Stimulated activated CD4-positive, alpha-beta T cell treated with anti-CD3 and anti-CD28 coated beads, Interleukin-4, amount 100 ng/mL, for 4 hours (primary cell): ENCODE measurements at regions not wholly inside any gene's neighbourhood (a gene's known extent, or its start where the extent isn't known, plus 50 kb on each side); places are given as distances from the start of the nearest gene placed in this dataset.

Experiments used
- DNase-seq, 2 experiments: peaks; one replicate each; pipeline ENCODE4 v3.0.0-alpha.2; 2020

DNA sequence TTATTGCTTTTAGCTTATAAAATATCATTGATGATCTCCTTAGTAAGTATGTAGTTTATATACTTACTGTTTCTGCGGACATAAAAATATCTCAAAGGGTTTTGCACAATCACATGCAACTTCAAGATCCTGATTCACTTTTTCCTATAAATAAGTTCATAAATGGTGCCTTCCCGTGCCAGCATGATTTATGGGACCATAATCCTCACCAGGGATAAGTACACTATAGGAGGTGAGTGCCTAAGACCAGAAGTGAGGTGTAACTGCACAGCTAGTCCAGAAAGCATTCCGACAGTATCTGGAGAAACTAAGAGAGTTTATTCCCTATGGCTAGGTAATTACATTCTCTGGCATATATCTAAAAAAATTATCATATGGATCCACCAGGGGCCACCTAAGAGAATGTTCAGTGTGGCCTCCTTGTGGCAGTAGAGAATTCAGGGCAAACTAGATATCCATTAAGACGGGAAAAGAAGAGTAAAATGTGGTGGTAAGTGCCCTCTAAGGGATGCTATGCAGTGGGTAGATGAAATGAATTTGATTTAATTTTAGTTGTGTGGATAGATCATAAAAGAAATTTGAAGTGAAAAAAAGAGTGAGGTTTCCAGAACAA lies 402.5 kb upstream of the SLC24A2 start:
- DNase-seq, result no peak

DNA sequence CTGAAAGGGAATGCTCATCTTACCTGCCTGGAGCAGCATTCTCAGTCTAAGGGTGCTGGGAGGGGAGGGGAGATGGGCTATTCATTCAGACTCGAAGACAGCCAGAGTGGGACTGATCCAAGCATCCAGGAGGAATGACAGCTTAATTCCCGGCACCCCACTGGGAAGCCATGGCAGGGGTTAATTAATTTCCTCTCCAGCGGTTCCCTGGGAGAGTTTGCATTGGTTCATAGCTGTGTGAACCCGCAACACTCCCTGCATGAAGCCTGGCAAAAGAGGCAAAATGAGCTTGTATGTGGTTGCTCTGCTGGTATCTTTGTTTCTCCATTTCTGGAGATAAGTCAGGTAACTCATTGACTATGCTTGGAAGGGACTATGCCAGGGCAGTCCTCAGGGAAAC lies 401.0 kb upstream of the SLC24A2 start:
- no peak for DNase-seq

DNA sequence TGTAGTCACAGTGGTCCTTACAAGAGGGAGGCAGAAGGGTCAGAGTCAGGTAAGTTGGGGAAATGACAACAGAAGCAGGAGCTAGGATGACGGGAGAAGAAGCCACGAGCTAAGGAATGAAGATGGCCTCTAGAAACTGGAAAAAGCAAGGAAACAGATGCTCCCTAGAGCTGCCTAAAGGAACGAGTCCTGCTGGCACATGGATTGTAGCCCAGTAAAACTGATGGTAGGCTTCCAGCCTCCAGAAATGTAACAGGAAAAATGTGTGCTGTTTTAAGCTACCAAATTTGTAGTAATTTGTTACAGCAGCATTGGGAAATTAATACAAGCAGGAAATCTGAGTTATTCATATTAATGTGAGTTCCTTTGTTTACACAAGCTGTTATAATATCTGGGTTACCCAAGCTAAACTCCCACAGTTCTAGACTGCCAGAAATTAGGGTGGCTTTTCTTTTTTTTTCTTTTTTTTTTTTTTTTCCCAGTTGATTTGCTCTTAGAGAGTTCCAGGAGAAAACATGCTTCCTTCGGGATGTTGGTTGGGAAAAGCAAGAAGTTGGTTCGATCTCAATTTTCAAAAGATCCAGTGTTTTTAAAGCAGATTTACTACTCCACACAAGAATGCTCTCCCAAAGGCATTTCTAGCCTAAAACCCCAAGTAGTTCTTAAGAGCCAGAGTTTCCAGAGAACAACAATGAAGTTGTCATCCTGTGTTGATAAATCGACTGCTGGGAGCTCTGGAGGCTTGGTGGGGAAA lies 400.0 kb upstream of the SLC24A2 start:
- DNase-seq, result no peak

DNA sequence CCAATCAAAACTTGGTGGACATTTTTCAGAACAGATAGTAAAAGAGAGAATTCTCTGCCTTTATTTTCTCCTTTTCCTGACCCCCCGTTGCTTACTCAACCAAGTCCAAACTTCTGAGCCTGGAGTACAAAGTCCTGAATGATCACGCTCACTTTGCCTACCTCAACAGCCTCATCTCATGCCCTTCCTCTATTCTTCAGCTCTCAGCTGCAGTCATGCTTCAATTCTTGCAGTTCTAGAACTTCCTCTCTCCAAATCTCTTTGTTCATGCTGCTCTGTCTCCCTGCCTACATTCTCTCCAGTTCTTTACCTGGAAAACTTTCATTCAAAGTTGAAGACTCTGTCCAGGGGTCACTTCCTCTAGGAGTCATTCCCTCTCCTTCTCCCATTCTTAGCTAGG lies 398.5 kb upstream of the SLC24A2 start:
- DNase-seq, result no peak

DNA sequence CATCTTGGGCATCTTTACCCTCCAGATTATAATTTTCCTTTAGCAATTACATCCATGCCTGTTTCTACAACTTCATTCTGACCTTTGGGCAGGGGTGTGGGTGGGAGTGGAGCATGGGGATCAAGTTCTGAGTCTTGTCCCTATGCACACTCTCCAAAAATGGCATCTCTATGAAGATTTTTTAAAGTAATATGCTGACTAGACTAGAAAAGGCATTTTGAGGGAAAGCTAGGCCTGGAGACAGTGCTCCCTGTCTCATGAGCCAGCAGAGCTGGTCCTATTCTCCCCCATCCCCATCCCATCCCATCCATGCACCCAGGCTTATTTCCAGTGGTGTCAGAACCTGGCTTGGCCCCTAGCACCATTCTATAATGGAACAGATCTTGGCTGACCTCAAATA lies 398.0 kb upstream of the SLC24A2 start:
- DNase-seq, result no peak

DNA sequence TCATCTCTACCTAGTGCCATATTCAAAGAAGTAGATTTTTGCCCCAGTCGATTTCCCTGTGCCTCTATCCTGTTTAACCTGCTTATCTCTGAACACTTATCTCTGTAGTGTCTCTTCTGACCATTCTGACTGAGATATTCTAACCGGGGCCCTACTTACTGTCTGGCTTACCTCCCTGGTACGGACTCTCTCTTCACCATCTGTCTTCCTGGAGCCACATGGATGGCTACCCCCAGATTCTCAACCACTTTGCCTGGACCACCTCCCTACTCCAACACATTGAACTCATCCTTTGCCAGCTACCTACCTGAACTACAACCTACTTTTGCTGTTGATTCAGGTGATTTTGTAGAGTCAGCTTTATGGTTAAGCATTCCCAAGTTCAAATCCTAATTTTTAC lies 397.4 kb upstream of the SLC24A2 start:
- DNase-seq, result no peak

DNA sequence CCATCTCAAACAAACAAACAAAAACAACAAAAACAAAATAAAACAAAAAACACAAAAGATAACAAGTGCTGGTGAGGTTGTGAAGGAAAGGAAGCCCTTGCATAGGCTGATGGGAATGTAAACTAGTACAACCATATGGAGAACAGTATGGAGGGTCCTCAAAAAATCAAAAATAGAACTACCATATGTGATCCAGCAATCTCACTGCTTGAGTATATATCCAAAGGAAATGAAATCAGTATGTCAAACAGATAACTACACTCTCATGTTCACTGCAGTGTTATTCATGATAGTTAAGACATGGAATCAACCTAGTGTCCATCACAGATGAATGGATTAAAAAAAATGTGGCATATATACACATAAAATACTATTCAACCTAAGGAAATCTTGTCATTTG lies 395.7 kb upstream of the SLC24A2 start:
- DNase-seq, result no peak

DNA sequence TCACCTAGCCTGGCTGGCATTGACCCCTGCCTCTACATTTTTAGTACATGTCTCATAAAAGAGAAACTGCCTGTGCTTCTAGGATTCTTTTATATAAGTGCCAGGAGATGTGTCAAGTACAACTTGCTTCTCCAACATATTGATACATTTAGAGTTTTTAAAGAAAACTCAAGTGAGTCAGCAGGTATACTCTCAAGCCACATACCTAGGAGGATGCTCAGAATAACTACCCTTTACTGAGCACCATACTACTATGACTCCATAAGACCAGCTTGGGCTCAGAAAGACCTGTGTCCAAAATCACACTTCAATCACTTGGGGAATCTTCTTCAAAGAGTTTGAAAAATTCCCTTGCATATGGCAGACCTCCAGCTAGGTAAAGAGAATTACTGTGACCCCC lies 389.8 kb upstream of the SLC24A2 start:
- no peak for DNase-seq

DNA sequence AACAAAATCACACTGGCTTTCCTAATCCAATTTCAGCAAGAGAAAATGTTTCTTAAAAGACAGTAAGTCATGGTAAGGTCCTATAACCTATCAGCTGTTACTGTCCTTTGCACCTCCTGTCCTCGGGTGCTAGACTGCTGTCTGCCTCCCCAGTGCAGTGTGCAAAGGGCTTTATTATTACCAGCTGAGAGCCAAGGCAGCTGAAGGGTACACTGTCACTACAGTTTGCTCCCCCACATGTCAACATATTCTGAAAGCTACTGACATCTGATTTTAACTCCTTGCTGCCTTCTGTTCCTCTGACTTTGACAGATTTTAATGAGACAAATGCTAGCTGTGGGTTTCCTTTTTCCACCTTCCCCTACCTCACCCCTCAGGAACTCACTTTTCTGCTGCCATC lies 389.4 kb upstream of the SLC24A2 start:
- no peak for DNase-seq

DNA sequence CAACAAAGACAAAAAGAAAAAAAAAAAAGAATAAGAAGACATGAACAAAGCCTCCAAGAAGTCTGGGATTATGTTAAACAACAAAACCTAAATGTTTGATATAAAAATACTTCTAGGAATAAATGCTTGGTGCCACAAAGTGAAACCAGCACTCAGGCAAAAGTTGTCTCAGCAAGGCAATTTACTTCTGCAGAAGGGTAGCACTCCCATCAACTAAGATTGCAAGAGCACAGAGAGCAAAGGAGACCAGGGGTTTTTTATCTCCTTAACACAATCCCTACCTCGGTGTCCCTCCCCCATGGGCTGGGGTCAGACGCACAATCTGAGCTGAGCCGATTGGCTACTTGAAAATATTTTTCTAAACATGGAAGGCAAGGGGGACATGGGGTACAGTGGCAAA lies 381.3 kb upstream of the SLC24A2 start:
- DNase-seq, result no peak

DNA sequence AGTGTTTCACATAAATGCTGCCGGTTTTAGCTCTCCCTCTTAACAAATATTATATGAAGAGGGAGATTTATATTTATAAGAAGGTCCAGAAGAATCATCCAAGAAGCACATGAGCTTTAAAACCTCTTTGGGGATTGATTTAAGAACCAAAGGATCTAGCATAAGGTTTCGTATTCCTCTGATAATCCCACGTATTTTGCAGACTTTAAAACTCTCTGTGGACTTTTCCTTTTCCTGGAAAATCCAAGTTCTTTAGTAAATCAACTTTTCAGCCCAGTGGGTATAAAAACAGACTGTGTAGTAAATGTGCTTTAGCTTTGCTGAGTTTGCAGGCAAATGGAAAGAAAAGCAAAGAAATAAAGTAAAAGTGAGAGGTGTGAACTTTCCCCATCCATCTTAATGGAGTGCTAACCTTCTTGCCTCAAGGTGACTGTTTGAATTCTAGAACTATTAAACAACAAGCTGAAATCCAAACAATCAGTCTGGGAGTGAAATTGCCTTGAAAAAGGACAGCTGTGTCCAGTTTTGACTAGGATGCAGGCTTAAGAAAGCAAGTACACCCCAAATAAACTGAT lies 363.4 kb upstream of the SLC24A2 start:
- no peak for DNase-seq

DNA sequence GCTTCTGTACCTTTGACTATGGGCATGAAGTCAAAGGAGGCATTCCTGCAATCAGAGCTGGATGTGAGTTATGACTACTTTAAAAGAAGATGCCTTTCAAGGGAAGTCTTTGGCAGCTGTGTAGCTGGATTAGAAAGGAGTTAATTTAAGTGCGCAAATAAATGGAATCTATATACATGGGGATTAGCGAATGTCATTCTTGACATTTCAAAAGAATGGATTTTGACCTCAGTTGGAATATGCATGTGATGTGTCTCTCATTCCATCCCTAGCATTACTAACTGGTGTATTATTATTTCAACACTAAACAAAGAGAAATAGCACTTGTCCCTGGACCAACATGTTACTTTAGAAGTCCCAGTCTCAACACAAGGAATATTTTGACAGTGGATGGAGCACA lies 359.6 kb upstream of the SLC24A2 start:
- DNase-seq, result no peak

DNA sequence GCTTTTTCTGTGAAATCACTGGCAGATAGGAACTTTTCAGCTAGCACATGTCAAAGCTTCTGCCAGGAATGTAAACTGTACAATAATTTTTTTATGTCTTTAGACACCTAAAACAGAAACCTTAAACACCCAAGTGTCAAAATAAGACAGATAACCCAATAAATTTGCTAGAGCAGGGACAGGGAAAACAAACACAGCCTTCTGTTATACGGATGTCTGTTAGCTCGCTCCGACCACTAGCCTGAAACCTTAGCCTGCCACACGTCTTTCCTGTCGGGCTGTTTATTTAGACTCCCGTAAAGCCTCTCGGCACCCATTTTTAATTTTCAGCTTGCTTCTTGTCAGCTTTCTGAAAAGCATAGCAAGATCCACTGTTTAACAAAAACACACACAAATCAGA lies 355.4 kb upstream of the SLC24A2 start:
- no peak for DNase-seq

DNA sequence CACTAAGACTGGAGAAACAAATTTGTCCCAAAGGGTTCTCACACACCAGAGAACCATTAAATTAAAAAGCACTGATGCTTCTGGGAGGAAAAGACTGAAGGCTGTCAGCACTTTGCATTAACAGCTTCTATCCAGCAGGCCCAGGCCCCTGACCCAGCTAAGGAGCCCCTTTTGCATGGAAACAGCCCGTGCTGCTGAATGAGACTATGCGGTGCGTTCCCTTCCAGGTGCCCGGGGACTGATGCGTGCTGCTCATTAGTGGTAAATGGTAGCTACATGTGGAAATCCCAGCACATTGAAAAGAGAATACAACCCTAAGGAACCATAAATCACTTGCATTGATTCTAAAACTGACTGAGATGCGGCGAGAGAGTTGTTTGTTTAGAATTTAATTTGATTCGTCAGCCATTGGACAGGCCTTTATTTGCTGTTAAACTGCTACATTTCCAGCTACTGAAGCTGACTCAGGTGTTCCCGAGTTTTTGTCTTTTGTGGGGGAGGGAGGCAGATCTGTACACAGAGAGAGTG lies 351.0 kb upstream of the SLC24A2 start:
- DNase-seq, result no peak

DNA sequence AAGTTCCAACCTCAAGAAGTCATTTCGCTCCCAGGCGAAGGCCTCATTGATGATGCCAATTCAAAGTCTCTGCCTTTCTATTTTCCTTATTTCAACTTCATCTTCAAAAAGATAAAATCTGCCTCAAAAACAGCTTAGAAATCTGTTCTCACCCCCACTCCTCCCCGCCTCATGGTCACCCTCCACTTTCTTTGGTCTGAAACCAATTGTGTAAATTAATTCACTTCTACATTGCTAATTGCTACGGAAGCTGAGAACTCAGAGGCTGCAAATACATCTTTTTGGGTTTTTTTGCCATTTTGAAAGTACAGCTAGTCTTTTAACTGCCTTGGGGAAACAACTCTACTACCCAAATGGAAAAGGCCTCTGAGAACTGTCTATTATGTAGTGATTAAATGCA lies 350.0 kb upstream of the SLC24A2 start:
- DNase-seq, result no peak

DNA sequence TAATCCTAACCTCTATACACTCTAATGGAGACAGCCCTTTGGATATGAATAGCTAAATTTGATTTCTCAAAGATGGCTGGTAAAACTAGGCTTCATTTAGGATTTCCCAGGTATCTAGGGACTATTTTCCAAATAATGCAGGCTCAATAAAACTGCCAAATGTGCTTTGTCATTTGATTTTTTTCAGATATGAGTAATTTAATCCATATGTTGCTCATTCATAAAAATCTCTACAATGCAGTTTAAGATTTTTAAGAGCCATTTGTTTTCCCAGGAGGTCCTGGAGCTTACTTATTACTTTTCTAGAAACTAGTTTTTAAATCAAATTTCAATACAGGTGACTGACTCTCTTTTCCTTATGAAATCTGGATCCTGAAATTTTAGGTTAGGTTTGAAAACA lies 349.3 kb upstream of the SLC24A2 start:
- no peak for DNase-seq

DNA sequence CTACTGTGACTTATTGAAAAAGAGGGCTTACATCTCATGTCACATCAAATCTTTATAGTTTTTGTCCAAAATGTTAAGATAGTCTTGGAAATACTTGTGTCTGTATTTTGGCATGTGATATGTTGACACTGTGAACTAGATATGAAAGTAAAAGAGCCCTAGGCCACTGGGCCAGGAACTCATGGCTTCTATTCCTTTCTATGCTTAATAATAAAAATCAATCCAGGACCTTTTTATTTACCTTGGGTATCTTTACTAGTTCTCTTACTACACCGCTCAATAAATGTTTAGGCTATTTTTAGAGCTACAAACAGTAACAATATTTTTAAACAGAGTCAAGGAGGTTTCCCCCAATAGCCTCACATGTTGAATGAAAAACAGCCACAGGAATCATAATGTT lies 348.6 kb upstream of the SLC24A2 start:
- no peak for DNase-seq

DNA sequence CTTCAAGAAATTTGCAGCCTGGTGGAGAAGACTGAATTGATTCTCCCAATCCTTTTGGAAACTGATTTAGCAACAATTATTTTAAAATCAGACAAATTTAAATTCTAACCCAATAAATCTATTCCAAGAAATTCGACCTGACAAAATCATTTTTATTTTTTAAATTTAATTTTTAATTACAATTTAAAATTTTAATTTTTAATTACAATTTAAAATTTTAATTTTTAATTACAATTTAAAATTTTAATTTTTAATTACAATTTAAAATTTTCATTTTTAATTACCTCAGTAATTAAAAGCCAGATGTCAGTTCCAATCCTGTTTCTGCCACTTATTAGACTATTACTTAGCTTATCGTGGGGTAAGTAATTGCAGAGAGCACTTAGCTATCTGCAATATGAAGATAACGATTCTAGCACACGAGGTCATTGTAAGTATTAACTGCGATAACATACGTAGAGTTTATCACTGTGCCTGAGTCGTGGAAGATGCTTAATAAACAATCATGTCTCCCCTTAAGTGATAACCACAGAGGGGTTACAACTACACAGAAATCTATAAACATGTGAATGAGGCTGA lies 346.4 kb upstream of the SLC24A2 start:
- no peak for DNase-seq

DNA sequence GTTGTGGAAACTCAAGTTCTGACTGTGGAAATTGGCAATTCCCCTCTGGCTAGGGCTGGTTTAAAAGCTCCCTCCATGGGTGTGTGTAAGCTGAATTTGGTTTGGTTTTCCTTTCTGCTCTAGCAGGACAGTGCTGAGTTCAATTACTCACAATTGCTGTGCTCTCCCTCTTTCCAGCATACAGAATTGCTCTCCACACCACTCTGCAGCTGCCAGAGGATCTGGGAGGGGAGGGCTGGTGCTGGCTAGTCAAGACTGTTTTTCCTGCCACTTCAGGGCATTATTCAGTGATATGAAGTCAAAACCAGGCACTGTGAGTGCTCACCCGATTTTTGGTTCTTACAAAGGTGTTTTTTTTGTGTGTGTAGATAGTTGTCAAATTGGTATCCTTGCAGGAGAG lies 336.9 kb upstream of the SLC24A2 start:
- DNase-seq, result no peak

DNA sequence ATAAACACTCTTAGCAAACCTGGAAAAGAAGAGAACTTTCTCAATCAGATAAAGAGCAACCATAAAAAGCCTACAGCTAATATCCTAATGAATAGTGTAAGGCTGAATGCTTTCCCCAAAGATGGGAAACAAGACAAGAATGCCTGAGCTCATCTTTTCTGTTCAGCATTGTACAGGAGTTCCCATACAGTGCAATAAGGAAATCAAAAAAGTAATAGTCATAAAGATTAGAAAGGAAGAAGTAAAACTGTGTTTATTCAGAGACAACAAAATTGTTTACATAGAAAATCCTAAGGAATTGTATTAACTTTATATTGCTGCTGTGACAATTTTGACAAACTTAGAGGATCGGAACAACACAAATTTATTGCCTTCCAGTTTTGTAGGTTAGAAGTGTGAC lies 330.7 kb upstream of the SLC24A2 start:
- no peak for DNase-seq

DNA sequence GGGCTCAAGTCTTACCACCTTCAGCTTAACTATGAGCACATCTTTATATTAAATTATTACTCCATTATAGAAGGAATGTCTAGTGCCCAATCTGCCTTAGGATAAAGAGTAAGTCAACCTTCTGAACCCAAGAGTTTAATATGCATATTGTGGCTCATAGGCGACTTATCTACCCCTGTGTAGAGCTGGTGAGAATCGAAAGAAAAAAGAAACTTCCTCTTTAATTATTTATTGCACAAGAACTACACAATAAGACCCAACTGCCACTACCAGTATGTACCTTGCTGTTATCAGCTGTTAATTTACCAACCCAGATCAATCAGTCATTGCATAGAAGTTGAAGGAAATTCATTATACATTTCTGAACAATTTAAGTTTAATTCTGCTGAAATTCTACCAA lies 329.1 kb upstream of the SLC24A2 start:
- DNase-seq, result no peak

DNA sequence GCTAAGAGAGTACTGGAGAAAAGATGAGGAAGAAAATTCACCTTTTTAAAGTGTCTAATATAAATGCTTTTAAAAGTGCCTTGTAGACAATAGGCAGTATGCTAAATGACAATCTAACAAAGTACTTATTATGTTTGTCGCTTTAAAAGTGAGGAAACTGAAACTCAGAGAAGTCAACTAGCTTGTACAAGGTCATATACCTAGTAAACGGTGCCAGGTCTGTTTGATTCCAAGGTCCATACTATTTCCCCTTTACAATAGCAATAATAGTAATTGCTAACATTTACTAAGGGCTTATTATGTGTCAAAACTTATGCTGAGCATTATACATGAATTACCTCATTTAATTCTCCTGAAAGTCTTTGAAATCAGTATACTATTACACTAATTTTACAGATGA lies 328.6 kb upstream of the SLC24A2 start:
- DNase-seq, result no peak

DNA sequence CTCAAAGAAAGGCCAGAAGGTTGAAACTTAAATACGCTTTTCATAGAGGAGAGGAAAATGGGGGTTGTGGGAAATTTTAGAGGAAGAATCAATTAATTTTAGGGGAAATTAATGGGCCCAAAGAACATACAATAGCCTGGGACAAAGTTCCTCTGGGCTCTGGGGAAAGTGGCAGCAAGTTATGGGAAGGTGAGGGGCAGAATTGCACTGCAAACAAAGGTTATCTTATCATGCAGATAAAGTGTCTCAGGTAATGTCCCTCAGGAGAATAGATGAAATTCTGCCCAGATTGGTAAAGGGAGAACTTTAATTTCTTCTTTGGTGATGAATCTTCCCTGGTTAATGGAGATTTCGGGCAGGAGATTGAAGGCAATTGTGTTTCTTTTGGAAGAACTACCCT lies 326.1 kb upstream of the SLC24A2 start:
- DNase-seq, result no peak

DNA sequence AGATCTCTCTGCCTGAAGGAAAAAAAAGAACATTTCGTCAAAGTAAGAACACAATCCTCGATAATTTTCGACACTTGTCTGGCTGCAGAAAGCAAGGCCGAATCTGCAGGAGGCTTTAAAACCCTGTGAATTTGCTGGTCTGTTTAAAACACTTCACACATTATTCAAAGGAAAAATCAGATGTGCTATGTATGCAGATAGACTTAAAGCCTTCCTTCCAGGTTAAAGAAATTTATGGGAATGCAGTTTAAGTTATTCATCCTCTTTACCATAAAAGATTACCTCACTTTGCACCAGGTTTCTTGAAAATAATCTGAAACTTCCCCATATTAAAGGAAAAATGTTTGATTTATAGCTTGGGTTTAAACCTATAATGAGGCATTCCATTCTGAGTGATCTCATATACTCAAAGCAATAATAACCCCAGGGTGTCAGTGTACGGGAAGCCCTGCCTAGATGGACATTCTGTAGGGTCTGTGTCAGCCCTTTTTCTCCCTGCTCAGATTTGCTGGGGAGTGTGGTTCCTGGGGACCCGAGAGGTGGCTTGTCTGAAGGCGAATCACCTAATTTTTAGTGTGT lies 323.5 kb upstream of the SLC24A2 start:
- DNase-seq, result no peak
